GM12878 (cell line): ENCODE measurements at regions not wholly inside any gene's neighbourhood (a gene's known extent, or its start where the extent isn't known, plus 50 kb on each side); places are given as distances from the start of the nearest gene placed in this dataset.

Source experiments
- ATAC-seq: fragments of 200-7000 bp; cut with Tn5 transposase; 3 replicates; pipeline ENCODE4 v1.9.1; 2020; ENCODE audit warnings: mild to moderate bottlenecking, moderate library complexity
- BruUV-seq: library from RNA; stranded (reverse); fragments of 400-500 nt; replicated peaks from 2 replicates; lab custom pipeline; 2021; lab: Mats Ljungman, UMichigan
- CTCF ChIA-PET: fragments of 300-600 bp; sonication (Branson Sonifier 250); formaldehyde crosslinking; extraction: SDS; loops from one replicate; lab custom pipeline; 2021; ENCODE audit warnings: inconsistent platforms; lab: Yijun Ruan, JAX
- POLR2A ChIA-PET: fragments of 350-600 bp; formaldehyde crosslinking; extraction: SDS; loops from one replicate; lab custom pipeline; 2021; ENCODE audit warnings: inconsistent platforms; lab: Charles Lee
- RAD21 ChIA-PET: fragments of 300-600 bp; sonication (Branson Sonifier 250); formaldehyde crosslinking; loops from one replicate; lab custom pipeline; 2023; ENCODE audit warnings: antibody characterized with exemption; ENCODE audit not compliant: unreplicated experiment; lab: Charles Lee
- SMC1A ChIA-PET: fragments of 300-600 bp; sonication (Branson Sonifier 250); formaldehyde crosslinking; loops from one replicate; lab custom pipeline; 2023; ENCODE audit not compliant: unreplicated experiment, uncharacterized antibody; lab: Charles Lee
- DNase-seq: peaks from one replicate; pipeline ENCODE4 v3.0.0-alpha.2; 2011; ENCODE audit warnings: low read depth, low spot score
- FAIRE-seq: peaks from 3 replicates; lab custom pipeline; 2011; peaks lifted over from hg19 to GRCh38; lab: Jason Lieb, UNC
- H2AFZ ChIP-seq: 2 replicates; pipeline ENCODE4 v1.6.0; 2011; ENCODE audit warnings: low read depth, low read length, control low read depth; ENCODE audit not compliant: control insufficient read depth
- H3K27ac ChIP-seq: 2 replicates; pipeline ENCODE4 v1.5.1; 2011; ENCODE audit warnings: control low read depth; ENCODE audit not compliant: control insufficient read depth, insufficient read depth
- H3K27me3 ChIP-seq, 2 experiments: replicated peaks in 1 of 2; 2 replicates each; pipeline versions ENCODE4 v1.6.0 to v1.6.1; 2011; ENCODE audit warnings: low read length in 1 of 2; ENCODE audit not compliant: control insufficient read depth in 2 of 2, insufficient read depth in 2 of 2
- H3K36me3 ChIP-seq, 2 experiments: 2 replicates each; pipeline ENCODE4 v1.5.1; 2011; ENCODE audit warnings: low read length in 1 of 2; ENCODE audit not compliant: control insufficient read depth in 2 of 2, insufficient read depth in 2 of 2
- H3K4me1 ChIP-seq: 2 replicates; pipeline ENCODE4 v1.6.1; 2011; ENCODE audit warnings: mild to moderate bottlenecking, low read length, moderate library complexity, mixed read lengths; ENCODE audit not compliant: control insufficient read depth, insufficient read depth
- H3K4me2 ChIP-seq: 2 replicates; pipeline ENCODE4 v1.6.0; 2011; ENCODE audit warnings: control low read depth; ENCODE audit not compliant: control insufficient read depth, insufficient read depth
- H3K4me3 ChIP-seq: fragments of 200-600 bp; sonication (generic); 2 replicates; pipeline ENCODE4 v1.5.1; 2016
- H3K79me2 ChIP-seq: 2 replicates; pipeline ENCODE4 v1.6.0; 2011; ENCODE audit warnings: low read length; ENCODE audit not compliant: control insufficient read depth, insufficient read depth
- H3K9ac ChIP-seq: 2 replicates; pipeline ENCODE4 v1.8.0; 2011; ENCODE audit warnings: low read length, control low read depth, mixed read lengths; ENCODE audit not compliant: control insufficient read depth, insufficient read depth
- H3K9me3 ChIP-seq: replicated peaks from 3 replicates; pipeline ENCODE4 v1.5.1; 2011; ENCODE audit warnings: mild to moderate bottlenecking, low read length; ENCODE audit not compliant: control insufficient read depth, insufficient read depth
- H4K20me1 ChIP-seq: 2 replicates; pipeline ENCODE4 v1.6.0; 2011; ENCODE audit not compliant: control insufficient read depth, insufficient read depth
- CEBPZ ChIP-seq: fragments of 150-350 bp; IDR thresholded peaks from 2 replicates; pipeline ENCODE4 v1.6.1; 2016; ENCODE audit warnings: low read depth, low read length
- CHD1 ChIP-seq: IDR thresholded peaks from 2 replicates; pipeline ENCODE4 v1.6.1; 2012; ENCODE audit warnings: low read depth, low read length, improper control_type of control experiment
- DPF2 ChIP-seq: fragments of 450-650 bp; IDR thresholded peaks from 2 replicates; pipeline ENCODE4 v1.6.1; 2017; ENCODE audit warnings: mild to moderate bottlenecking
- KLF5 ChIP-seq: fragments of 450-650 bp; IDR thresholded peaks from 2 replicates; pipeline ENCODE4 v1.6.1; 2014; ENCODE audit warnings: mild to moderate bottlenecking; ENCODE audit not compliant: partially characterized antibody
- NFXL1 ChIP-seq: fragments of 450-650 bp; IDR thresholded peaks from 2 replicates; pipeline ENCODE4 v1.6.1; 2017; ENCODE audit warnings: antibody characterized with exemption, mild to moderate bottlenecking, borderline replicate concordance
- NR2C1 ChIP-seq: fragments of 450-650 bp; IDR thresholded peaks from 2 replicates; pipeline ENCODE4 v1.6.1; 2017; ENCODE audit warnings: antibody characterized with exemption, mild to moderate bottlenecking, moderate library complexity
- NRF1 ChIP-seq: conservative IDR thresholded peaks from 2 replicates; pipeline ENCODE4 v1.6.1; 2011; ENCODE audit warnings: mild to moderate bottlenecking, low read depth, low read length, improper control_type of control experiment
- PKNOX1 ChIP-seq: fragments of 450-650 bp; IDR thresholded peaks from 2 replicates; pipeline ENCODE4 v1.6.1; 2016; ENCODE audit warnings: mild to moderate bottlenecking
- PML ChIP-seq: IDR thresholded peaks from 2 replicates; pipeline ENCODE4 v1.6.1; 2012; ENCODE audit warnings: low read length, inconsistent platforms
- RELA ChIP-seq: fragments of 450-650 bp; IDR thresholded peaks from 2 replicates; pipeline ENCODE4 v1.8.0; 2014; ENCODE audit warnings: borderline replicate concordance; ENCODE audit not compliant: partially characterized antibody
- SREBF2 ChIP-seq: IDR thresholded peaks from 2 replicates; pipeline ENCODE4 v1.6.1; 2012; ENCODE audit warnings: mild to moderate bottlenecking, low read length
- SUZ12 ChIP-seq: fragments of 200-600 bp; sonication (generic); IDR thresholded peaks from one replicate; pipeline ENCODE4 v1.6.1; 2018; ENCODE audit warnings: antibody characterized with exemption, mild to moderate bottlenecking; ENCODE audit not compliant: unreplicated experiment
- WRNIP1 ChIP-seq: IDR thresholded peaks from 2 replicates; pipeline ENCODE4 v1.6.1; 2011; ENCODE audit warnings: low read depth, low read length, improper control_type of control experiment, borderline replicate concordance
- YY1 ChIP-seq: IDR thresholded peaks from 2 replicates; pipeline ENCODE4 v1.6.1; 2011; ENCODE audit warnings: low read depth, mild to moderate bottlenecking, low read length
- ZBTB40 ChIP-seq: fragments of 450-650 bp; IDR thresholded peaks from 2 replicates; pipeline ENCODE4 v1.6.1; 2016; ENCODE audit warnings: mild to moderate bottlenecking, moderate library complexity, borderline replicate concordance
- WGBS: methylation state at CpG from one replicate; pipeline ENCODE4 v1.1.6; 2016; ENCODE audit warnings: low lambda C conversion rate; ENCODE audit not compliant: insufficient replicate concordance, insufficient coverage; ENCODE audit errors: missing lambda C conversion rate; 5-methylcytosine and 5-hydroxymethylcytosine counted together
- in situ Hi-C: fragments of 300-500 bp; cut with MboI; formaldehyde crosslinking; loops from 9 replicates; pipeline ENCODE4 v1.14.3; 2018; ENCODE audit warnings: mixed read lengths
- intact Hi-C: fragments of 100-400 bp; cut with micrococcal nuclease; formaldehyde crosslinking; loops from one replicate; pipeline ENCODE4 v1.14.2; 2022; ENCODE audit not compliant: unreplicated experiment
- TF ChIP-seq, protein P1 (sequence below): fragments of 450-650 bp; IDR thresholded peaks from 2 replicates; pipeline ENCODE4 v1.6.1; 2017; ENCODE audit warnings: borderline replicate concordance

- FAIRE-seq: no peak
- no peak overlapping the region for H3K27ac ChIP-seq
- 0% methylated on average over 1 of the region's 1 CpG for WGBS
- intact Hi-C loops (no loop called here), in situ Hi-C loops (no loop called here)
- TF ChIP-seq NR2C1 (no peak), RELA (no peak), PKNOX1 (no peak), CHD1 (no peak), SUZ12 (no peak), WRNIP1 (no peak), KLF5 (no peak), CEBPZ (no peak), PML (no peak), YY1 (no peak), NFXL1 (no peak), ZBTB40 (no peak), SREBF2 (no peak), NRF1 (no peak), DPF2 (no peak)
- TF ChIP-seq, protein P1, sequence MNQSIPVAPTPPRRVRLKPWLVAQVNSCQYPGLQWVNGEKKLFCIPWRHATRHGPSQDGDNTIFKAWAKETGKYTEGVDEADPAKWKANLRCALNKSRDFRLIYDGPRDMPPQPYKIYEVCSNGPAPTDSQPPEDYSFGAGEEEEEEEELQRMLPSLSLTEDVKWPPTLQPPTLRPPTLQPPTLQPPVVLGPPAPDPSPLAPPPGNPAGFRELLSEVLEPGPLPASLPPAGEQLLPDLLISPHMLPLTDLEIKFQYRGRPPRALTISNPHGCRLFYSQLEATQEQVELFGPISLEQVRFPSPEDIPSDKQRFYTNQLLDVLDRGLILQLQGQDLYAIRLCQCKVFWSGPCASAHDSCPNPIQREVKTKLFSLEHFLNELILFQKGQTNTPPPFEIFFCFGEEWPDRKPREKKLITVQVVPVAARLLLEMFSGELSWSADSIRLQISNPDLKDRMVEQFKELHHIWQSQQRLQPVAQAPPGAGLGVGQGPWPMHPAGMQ: no peak
- no peaks in the 10 kb centered on the region for H3K79me2 ChIP-seq
- H3K4me2 ChIP-seq: no peak overlapping the region
- H3K9ac ChIP-seq: no peak overlapping the region
- no peaks in the 10 kb centered on the region for H3K27me3 ChIP-seq
- H2AFZ ChIP-seq: no peak overlapping the region
- SMC1A ChIA-PET: interaction anchor here (1.0 kb wide), 1 partner anchor 361 kb away, joined by 5 read pairs; no protein-coding TSS in a partner anchor
- H4K20me1 ChIP-seq: no peaks in the 10 kb centered on the region
- H3K36me3 ChIP-seq: no peaks in the 10 kb centered on the region
- no peaks in the 10 kb centered on the region for H3K4me1 ChIP-seq
- ATAC-seq: no peak
- RAD21 ChIA-PET: no interaction called here
- CTCF ChIA-PET: no interaction called here
- BruUV-seq: no TSS peak
- H3K4me3 ChIP-seq: no peak overlapping the region
- no peaks in the 10 kb centered on the region; the same call in 2 of the 3 replicates for H3K9me3 ChIP-seq
- POLR2A ChIA-PET: no interaction called here
- DNase-seq: no peak
Measured at GRCh38 chr2:37786191-37786698, 114.8 kb upstream of the CDC42EP3 start.
